DMS153 (cell line): ENCODE measurements at regions not wholly inside any gene's neighbourhood (a gene's known extent, or its start where the extent isn't known, plus 50 kb on each side); places are given as distances from the start of the nearest gene placed in this dataset.
"Not testable (repeated sequence)": the region's sequence is repeated elsewhere in the genome, so short reads cannot be mapped to it uniquely, and the experiment has no call there.

Source experiments
- DNase-seq: peaks from one replicate; lab custom pipeline; 2025; lab: John Stamatoyannopoulos, UW

- peak; percentile 64 for DNase-seq
Measured at GRCh38 chrX:44675362-44676024, 132.8 kb upstream of the FUNDC1 start.

- no peak for DNase-seq
Measured at GRCh38 chrX:44674906-44675305, 132.2 kb upstream of the FUNDC1 start.

GRCh38 chrX:44669626-44670025 lies 127.0 kb upstream of the FUNDC1 start:
- DNase-seq = no peak

- DNase-seq = no peak
Measured at GRCh38 chrX:44667771-44668170, 125.1 kb upstream of the FUNDC1 start.

GRCh38 chrX:44657718-44658246 lies 115.1 kb upstream of the FUNDC1 start:
- DNase-seq = not testable (repeated sequence)

- DNase-seq = no peak
Measured at GRCh38 chrX:44651358-44651757, 108.7 kb upstream of the FUNDC1 start.

- no peak for DNase-seq
Measured at GRCh38 chrX:44643723-44644122, 101.1 kb upstream of the FUNDC1 start.

GRCh38 chrX:44637282-44637681 lies 94.6 kb upstream of the FUNDC1 start:
- DNase-seq = no peak

- no peak for DNase-seq
Measured at GRCh38 chrX:44621078-44621477, 78.4 kb upstream of the FUNDC1 start.

GRCh38 chrX:44619039-44619438 lies 76.4 kb upstream of the FUNDC1 start:
- DNase-seq = no peak

- DNase-seq = no peak
Measured at GRCh38 chrX:44596277-44596676, 53.6 kb upstream of the FUNDC1 start.
